ENCODE measurements at regions not wholly inside any gene's neighbourhood (a gene's known extent, or its start where the extent isn't known, plus 50 kb on each side); places are given as distances from the start of the nearest gene placed in this dataset.
A peak's percentile ranks its signal among the peaks of the same experiment; 100 is the strongest.

DNA sequence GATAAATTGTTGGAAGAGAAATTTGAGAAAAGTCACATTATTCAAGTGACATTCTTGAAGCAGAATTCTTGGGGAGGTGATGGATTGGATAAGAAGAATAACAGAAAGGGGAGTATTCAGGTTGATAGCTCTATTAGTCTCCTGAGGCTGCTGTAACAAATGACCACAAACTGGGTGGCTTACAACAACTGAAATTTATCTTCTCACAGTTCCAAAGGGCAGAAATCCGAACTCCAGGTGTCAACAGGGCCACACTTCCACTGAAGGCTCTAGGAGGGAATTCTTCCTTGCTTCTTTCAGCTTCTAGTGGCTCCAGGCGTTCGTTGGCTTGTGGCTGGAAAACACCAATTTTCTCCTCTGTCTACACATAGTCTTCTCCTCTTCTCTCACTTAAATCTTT is 99.8 kb downstream of the TES start:
- H3K4me3 ChIP-seq: no peak overlapping the region
- no peak for DNase-seq
- TF ChIP-seq POLR2A (IDR thresholded peaks at IDR 0.05): no peak
- H3K27me3 ChIP-seq: no peaks in the 10 kb centered on the region
- intact Hi-C loops (cut with DNase I; ENCODE audit: low total_unique reads): no loop called here
- no peaks in the 10 kb centered on the region for H3K36me3 ChIP-seq
- no peaks in the 10 kb centered on the region for H3K9me3 ChIP-seq
- in situ Hi-C loops (cut with MboI; ENCODE audit: low sequenced_read_pairs in 4 of 4): no loop called here
- no peak overlapping the region for H3K27ac ChIP-seq
- no peak for ATAC-seq
- peaks cover 0 to 10% of the 10 kb centered on the region in 2 donors for H3K4me1 ChIP-seq

DNA sequence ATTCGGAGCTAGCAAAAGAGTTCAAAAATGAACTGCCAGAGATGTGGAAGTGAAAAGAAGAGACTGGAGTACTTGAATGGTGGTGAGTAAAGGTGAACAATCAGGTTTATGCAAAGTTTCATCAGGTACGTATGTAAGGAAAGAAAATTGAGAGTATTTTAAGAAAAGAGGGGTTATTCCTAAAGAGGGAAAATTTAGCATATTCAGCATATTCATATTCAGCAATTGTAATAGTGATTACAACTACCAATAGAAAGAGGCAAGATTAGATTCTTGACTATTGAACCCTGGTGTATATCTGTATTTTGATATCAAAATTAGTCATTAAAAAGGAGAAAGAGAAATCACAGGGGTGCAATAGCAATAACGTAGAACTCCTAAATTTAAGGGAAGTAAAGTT is 100.9 kb downstream of the TES start:
- Histone ChIP-seq H3K4me1 (peaks cover under 1 to 7% of the 10 kb centered on the region in 2 donors), H3K36me3 (no peaks in the 10 kb centered on the region), H3K4me3 (no peak overlapping the region), H3K9me3 (no peaks in the 10 kb centered on the region), H3K27me3 (no peaks in the 10 kb centered on the region), H3K27ac (no peak overlapping the region)
- no peak for TF ChIP-seq POLR2A (IDR thresholded peaks at IDR 0.05)
- TF ChIP-seq, protein P1, sequence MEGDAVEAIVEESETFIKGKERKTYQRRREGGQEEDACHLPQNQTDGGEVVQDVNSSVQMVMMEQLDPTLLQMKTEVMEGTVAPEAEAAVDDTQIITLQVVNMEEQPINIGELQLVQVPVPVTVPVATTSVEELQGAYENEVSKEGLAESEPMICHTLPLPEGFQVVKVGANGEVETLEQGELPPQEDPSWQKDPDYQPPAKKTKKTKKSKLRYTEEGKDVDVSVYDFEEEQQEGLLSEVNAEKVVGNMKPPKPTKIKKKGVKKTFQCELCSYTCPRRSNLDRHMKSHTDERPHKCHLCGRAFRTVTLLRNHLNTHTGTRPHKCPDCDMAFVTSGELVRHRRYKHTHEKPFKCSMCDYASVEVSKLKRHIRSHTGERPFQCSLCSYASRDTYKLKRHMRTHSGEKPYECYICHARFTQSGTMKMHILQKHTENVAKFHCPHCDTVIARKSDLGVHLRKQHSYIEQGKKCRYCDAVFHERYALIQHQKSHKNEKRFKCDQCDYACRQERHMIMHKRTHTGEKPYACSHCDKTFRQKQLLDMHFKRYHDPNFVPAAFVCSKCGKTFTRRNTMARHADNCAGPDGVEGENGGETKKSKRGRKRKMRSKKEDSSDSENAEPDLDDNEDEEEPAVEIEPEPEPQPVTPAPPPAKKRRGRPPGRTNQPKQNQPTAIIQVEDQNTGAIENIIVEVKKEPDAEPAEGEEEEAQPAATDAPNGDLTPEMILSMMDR (IDR thresholded peaks at IDR 0.05 in 4 of 5, conservative IDR thresholded peaks at IDR 0.05 in 1 of 5): no peak
- no peak for ATAC-seq
- no peak for DNase-seq
- in situ Hi-C loops (cut with MboI; ENCODE audit: low sequenced_read_pairs in 4 of 4) (no loop called here), intact Hi-C loops (cut with DNase I; ENCODE audit: low total_unique reads) (no loop called here)

GRCh38 chr7:116311816-116312471 is 101.6 kb downstream of the TES start:
- in situ Hi-C loops (cut with MboI; ENCODE audit: low sequenced_read_pairs in 4 of 4): no loop called here
- Histone ChIP-seq H3K4me3 (no peak overlapping the region), H3K27ac (no peak overlapping the region), H3K36me3 (no peaks in the 10 kb centered on the region), H3K4me1 (peaks cover 7 to 13% of the 10 kb centered on the region in 2 donors), H3K27me3 (no peaks in the 10 kb centered on the region), H3K9me3 (no peaks in the 10 kb centered on the region)
- TF ChIP-seq POLR2A (IDR thresholded peaks at IDR 0.05): no peak
- TF ChIP-seq, protein P1 (IDR thresholded peaks at IDR 0.05 in 4 of 5, conservative IDR thresholded peaks at IDR 0.05 in 1 of 5): no peak
- no peak for DNase-seq
- no peak for ATAC-seq
- intact Hi-C loops (cut with DNase I; ENCODE audit: low total_unique reads): no loop called here

DNA sequence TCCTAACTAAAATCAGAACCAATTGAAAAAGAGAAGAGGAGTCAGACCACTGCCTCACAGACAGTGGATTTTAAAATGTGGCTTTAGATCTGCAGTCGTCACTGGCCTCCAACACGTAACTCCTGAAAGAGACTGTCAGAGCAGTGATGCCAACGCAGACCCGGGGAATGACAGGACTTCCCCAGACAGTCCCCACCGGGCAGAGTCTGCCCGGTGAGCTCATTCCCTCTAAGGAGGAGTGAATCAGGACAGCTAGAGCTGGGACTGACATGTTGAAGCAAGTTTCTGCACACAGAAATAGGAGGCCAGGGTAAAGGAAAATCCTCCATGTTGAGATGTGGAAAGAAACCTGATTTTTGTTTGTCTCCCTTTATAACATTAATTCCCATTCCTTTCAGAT is 105.0 kb downstream of the TES start:
- in situ Hi-C loops (cut with MboI; ENCODE audit: low sequenced_read_pairs in 4 of 4): no loop called here
- H3K27me3 ChIP-seq: no peaks in the 10 kb centered on the region
- no peak overlapping the region for H3K4me3 ChIP-seq
- no peaks in the 10 kb centered on the region for H3K36me3 ChIP-seq
- no peak for ATAC-seq
- intact Hi-C loops (cut with DNase I; ENCODE audit: low total_unique reads): loop anchor here (5.0 kb wide), 1 partner anchor 43 kb away; no protein-coding TSS in a partner anchor
- H3K27ac ChIP-seq: no peak overlapping the region
- no peak for DNase-seq
- TF ChIP-seq, protein P1 (IDR thresholded peaks at IDR 0.05 in 4 of 5, conservative IDR thresholded peaks at IDR 0.05 in 1 of 5): no peak
- TF ChIP-seq POLR2A (IDR thresholded peaks at IDR 0.05): no peak
- H3K9me3 ChIP-seq: no peaks in the 10 kb centered on the region
- H3K4me1 ChIP-seq: peaks cover 9 to 23% of the 10 kb centered on the region in 2 donors

DNA sequence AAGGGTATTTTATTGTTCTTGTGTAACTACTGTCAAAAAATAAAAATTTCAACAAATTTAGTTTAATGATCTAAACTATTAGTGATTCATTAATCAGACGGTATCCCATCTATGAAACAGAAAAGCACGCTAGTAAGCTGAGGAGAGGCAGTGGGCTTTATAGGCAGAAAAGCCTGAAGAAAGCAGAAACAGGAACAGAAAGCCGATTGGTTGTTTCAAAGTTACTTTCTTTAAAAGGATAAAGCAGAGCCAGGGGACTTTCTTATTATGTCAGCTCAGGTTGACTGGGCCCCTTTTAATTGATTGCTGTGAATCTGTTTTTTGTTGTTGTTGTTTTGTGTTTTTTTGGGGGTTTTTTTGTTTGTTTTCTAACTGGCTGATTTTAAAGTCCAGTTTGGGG is 105.5 kb downstream of the TES start:
- no peak overlapping the region for H3K4me3 ChIP-seq
- H3K4me1 ChIP-seq: peaks cover 9 to 23% of the 10 kb centered on the region in 2 donors
- DNase-seq (no peak), ATAC-seq (no peak)
- intact Hi-C loops (cut with DNase I; ENCODE audit: low total_unique reads) (loop anchor here (5.0 kb wide), 1 partner anchor 44 kb away; no protein-coding TSS in a partner anchor), in situ Hi-C loops (cut with MboI; ENCODE audit: low sequenced_read_pairs in 4 of 4) (no loop called here)
- no peak for TF ChIP-seq POLR2A (IDR thresholded peaks at IDR 0.05)
- TF ChIP-seq, protein P1 (IDR thresholded peaks at IDR 0.05 in 4 of 5, conservative IDR thresholded peaks at IDR 0.05 in 1 of 5): no peak
- H3K9me3 ChIP-seq: no peaks in the 10 kb centered on the region
- peak overlapping the region in 1 of 4 donors; percentile 0 for H3K27ac ChIP-seq
- no peaks in the 10 kb centered on the region for H3K36me3 ChIP-seq
- no peaks in the 10 kb centered on the region for H3K27me3 ChIP-seq

All from gastrocnemius medialis (tissue), 4 donors.